Astrocyte of the spinal cord (primary cell): ENCODE measurements at regions not wholly inside any gene's neighbourhood (a gene's known extent, or its start where the extent isn't known, plus 50 kb on each side); places are given as distances from the start of the nearest gene placed in this dataset.

Experiments used
- DNase-seq: peaks from one replicate; pipeline ENCODE4 v3.0.0; 2011; ENCODE audit warnings: low read depth, low spot score
- H3K4me3 ChIP-seq: 2 replicates; pipeline ENCODE4 v1.5.1; 2011; ENCODE audit warnings: low read depth, mild to moderate bottlenecking, low read length, moderate library complexity
- CTCF ChIP-seq: IDR thresholded peaks from 2 replicates; pipeline ENCODE4 v1.5.1; 2012; ENCODE audit warnings: low read depth, mild to moderate bottlenecking, low read length, inconsistent platforms
- in situ Hi-C: cut with HindIII; loops from 2 replicates; pipeline ENCODE4 v1.10.0; 2017; ENCODE audit warnings: low sequenced_read_pairs

GRCh38 chr11:10641912-10642697 is 51.5 kb downstream of the IRAG1 start:
- in situ Hi-C loops, result no loop called here
- no peak for TF ChIP-seq CTCF
- no peak overlapping the region for H3K4me3 ChIP-seq
- no peak for DNase-seq

- no peak for DNase-seq
- no peak for TF ChIP-seq CTCF
- in situ Hi-C loops, result no loop called here
- no peak overlapping the region for H3K4me3 ChIP-seq
Observed at GRCh38 chr11:10641177-10641911, 52.2 kb downstream of the IRAG1 start.

- in situ Hi-C loops, result no loop called here
- TF ChIP-seq CTCF, result no peak
- no peak overlapping the region for H3K4me3 ChIP-seq
- DNase-seq, result no peak
Observed at GRCh38 chr11:10640308-10640707, 53.2 kb downstream of the IRAG1 start.

GRCh38 chr11:10639350-10639749 is 54.2 kb downstream of the IRAG1 start:
- H3K4me3 ChIP-seq, result no peak overlapping the region
- DNase-seq, result no peak
- in situ Hi-C loops, result no loop called here
- TF ChIP-seq CTCF, result no peak

DNA sequence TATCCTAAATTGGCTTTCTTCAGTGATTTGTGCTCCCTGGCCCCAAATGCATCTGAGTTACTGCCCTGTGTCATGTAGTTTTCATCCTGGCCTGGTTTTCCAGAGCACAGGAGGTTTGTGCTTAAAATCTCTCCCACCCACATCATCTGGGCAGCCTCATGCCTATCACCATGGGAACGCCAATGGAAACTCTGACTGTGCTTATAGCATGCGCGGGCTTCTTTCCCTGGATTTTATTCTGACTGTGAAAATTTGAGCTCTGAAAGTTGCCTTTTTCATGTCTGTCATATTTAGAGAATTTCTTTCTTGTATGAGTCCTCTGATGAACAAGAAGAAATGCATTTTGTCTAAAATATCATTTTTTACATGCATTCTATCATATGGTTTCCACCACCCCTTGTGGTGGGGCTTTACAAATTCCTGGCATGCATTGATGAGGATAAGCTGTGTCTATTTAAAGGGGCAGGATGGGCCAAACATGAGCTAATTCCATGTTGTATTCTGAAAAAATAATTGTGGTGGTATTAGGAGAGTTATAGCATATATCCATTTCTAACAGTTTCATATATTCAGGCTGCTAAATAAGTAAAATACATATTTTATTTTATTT is 55.1 kb downstream of the IRAG1 start:
- H3K4me3 ChIP-seq, result no peak overlapping the region
- peak; percentile 56 for DNase-seq
- TF ChIP-seq CTCF, result no peak
- in situ Hi-C loops, result no loop called here

GRCh38 chr11:10637731-10638151 is 55.8 kb downstream of the IRAG1 start:
- H3K4me3 ChIP-seq, result no peak overlapping the region
- no peak for DNase-seq
- in situ Hi-C loops, result no loop called here
- no peak for TF ChIP-seq CTCF
